ENCODE measurements at regions not wholly inside any gene's neighbourhood (a gene's known extent, or its start where the extent isn't known, plus 50 kb on each side); places are given as distances from the start of the nearest gene placed in this dataset.
"Not testable (repeated sequence)": the region's sequence is repeated elsewhere in the genome, so short reads cannot be mapped to it uniquely, and the experiment has no call there.

DNA sequence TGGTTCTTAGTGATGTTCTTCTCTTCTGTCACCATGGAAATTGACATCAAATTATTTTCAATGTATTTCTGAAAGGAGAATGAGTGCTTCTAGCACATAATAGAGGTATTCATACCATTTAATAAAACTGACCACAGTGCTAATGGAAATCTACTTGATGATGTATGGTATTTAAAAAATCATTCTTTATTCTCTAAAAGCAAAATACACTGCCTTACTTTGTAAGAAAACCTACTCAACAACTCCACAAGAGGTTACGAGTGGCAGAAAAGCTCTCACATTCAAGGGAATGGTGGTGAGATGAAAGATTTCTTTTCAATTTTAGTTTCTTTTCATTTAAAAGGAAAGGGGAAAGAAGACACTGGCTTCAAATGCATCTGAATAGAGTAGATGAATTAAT, 382.3 kb upstream of the CHST9 start:
- no peak for FAIRE-seq

DNA sequence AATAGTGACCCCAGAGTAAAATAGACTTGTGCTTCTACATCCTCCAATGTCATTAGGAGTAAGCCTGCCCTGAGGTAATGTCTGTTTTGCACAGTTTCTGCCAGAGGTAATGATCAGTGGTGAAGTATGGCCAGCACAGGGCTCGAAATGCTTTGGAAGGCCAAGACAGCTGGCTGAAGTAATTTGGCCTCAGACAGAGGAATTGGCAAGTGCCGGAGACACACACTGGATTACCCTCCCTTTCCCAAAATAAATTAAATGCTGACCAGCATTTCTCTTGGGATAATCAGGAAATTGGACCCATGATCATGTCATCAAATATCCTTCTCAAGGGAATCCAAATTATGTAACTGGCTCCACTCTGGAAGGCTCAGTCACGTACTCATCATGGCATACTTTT, 379.0 kb upstream of the CHST9 start:
- FAIRE-seq, result no peak

DNA sequence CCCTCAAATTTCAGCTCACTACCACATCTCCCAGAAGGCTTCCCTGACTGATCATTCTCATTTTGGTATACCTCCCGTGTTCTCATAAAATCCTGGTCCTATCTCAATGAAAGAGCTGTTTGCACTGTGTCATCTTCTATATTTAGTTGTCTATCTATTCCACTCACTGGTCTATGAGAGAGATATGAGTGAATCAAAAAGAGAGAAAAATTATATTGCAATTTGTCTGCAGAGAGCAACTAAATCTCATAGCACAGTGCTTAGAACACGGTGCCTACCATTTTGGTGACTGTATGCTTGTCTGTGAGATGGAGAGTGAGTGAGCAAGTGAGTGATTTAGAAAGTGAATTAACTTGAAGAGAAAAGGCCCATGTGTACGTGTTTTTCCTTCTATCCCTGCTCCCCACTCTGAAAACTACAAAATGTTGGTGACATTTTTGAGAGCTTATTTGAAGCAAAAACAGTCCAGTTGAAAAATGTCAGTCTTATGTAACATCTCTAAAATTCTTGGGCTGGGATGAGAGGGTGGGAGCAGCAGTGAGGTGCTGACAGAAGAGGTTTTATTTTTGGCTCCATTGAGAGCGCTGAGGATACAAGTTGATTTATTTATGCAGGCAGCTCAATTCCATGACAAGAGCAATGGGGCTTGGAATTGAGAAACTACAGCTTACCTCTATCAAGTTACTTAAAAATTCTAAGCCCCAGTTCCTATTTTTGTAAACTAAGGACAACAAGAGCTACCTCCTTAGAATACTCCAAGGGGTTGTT, 373.5 kb upstream of the CHST9 start:
- no peak for FAIRE-seq

DNA sequence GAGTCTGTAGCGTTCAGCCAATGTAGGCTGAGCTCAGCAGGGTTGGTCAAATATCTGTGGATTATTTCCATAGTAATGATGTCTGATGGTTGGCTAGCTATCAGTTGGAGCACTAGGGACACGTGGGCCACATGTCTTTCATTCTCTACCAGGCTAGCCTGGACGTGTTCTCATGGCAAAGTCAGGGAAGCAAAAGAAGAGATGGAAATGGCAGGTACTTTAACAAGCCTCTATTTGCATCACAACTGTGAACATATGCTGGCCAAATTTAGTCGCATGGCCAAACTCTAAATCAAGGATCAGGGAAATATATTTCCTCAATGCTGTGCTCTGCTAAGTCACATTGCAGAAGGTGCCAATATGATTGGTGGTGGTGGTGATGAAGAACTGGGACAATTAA, 371.6 kb upstream of the CHST9 start:
- no peak for FAIRE-seq

DNA sequence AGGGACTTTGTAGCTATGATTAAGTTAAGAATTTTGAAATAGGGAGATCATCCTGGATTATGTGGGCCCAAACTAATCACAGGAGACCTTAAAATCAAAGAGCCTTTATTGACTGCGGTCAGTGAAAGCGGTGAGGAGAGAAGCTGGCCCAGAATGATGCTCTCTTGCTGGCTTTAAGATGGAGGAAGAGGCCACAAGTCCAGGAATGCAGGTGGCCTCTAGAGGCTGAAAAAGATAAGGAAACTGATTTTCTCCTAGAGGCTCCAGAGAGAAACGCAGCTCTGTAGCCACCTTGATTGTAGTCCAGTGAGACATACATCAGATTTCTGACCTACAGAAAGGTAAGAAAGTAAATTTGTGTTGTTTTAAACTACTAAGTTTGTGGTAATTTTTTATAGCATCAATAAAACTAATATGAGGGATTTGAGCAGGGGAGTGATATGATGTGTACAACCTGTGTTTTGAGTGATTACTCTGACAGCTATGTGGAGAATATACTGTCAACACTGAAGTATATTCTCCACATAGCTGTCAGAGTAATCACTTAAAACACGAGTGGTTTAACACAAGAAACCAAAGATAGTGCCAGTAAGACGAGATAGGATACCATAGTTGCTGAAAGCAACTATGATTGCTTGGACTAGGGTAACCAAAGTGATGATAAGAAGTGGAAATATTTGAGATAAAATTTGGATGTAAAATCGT, 364.4 kb upstream of the CHST9 start:
- FAIRE-seq, result no peak

DNA sequence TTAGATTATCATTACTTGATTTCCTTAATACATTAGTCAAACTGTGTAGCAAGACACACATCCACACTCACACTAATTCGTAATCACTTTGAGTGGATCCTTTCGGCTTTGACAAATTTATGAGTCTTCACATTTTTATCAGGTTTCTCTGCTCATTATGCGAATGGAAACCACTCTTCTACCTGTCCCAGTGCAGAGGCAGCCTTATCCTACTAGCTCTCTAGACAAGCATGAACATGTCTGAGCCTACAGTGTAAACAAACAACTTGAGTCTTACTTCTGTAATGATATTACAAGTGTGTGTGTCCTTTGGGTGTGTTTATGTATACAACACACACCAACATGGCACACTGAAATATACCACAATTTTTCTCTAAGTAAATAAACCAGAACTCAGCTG, 361.9 kb upstream of the CHST9 start:
- FAIRE-seq, result no peak

DNA sequence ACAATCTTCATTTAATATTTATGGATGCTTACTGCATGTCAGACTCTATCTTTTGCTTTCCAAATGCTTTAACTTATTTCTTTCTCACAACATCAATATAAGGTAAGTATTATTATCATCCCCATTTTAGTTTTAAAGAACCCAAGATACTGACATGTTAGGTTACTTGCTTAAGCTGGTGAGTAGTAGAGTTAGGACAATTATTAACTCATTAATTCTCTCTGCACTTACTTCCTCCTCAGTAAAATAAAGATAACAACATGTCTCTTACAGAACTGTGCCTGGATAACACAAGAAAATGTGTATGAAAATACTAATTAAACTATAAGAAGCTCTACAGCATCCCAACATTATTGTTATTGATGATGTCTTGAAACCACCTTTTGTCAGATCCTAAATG, 359.1 kb upstream of the CHST9 start:
- FAIRE-seq, result no peak

DNA sequence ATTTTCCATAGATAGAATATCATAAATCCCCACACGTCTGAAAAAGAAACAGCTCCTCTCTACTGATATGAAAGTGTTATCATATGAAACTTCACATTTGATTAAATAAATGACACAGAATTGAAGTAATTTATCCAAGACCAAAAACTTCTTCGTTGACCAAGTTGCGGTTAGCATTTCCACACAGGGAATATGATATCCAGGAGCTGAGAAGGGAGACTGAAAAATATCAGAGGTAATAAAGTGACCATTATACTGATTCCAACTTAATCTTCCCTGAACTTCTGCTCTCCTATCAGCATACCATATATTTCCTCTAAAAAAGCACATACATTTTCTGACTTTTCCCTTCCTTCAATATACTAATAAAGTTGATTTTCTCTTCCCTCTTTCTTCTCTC, 356.2 kb upstream of the CHST9 start:
- FAIRE-seq, result no peak

DNA sequence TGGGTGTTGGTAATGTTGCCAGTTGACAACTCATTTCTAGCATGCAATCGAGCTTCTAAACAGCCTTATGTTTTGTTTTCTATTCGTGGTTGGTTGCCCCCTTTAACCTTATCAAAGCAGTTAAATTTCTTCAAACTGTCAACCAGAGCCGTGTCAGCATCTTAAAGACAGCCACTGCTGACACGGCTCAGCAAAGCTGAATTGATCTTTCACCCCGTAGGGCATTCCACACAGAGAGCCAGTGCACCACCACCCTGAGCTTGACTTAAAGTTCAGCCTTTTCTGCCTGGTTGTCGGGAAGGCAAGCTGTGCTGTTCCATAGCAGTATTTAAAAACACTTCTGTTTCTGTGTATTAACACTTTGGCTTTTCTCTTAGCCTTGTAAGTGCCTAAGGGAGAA, 355.0 kb upstream of the CHST9 start:
- no peak for FAIRE-seq

DNA sequence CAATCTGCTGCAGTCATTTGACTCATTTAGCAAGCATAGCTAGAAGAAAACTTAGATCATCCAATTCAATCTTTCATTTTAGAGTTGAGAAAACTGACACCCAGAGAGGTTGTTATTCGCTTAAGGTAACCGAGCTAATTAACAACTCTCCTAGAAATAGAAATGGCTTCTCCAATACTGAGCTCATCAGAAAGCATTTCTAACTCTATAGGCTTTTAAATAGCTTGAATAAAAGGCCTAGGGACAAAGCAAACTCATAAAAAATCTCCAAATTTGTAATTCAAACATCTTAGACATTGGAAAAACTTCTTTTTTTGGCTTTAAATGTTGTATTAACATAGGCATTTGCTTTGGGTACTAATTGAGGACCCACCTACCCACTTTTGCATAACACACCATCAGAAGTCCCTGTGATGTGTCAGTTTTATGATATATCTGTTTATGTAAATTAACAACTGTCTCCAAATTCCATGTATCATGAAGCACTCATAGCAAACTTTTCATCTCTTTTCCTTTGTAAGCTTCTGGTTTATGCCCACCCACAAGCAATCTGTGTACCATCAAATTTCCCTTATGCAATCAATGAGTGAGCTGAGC, 343.9 kb upstream of the CHST9 start:
- no peak for FAIRE-seq

DNA sequence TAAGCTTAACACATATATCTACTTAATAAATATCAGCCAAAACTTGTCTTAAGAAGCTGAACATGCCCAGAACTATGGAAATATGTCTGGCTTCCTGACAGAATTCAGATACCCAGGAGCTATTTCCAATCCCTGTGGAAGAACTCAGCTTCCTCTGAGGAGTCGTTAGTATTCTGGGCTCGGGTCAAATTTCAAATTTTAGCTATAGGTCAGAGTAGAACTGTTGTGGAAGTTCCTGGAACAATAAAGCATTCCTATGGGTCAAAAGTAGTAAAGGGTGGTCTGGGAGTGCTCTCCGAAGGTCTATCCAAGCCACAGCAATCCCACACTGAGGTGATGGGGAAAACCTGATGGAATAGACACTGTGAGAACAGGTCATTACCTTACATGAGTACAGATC, 342.7 kb upstream of the CHST9 start:
- FAIRE-seq, result no peak

DNA sequence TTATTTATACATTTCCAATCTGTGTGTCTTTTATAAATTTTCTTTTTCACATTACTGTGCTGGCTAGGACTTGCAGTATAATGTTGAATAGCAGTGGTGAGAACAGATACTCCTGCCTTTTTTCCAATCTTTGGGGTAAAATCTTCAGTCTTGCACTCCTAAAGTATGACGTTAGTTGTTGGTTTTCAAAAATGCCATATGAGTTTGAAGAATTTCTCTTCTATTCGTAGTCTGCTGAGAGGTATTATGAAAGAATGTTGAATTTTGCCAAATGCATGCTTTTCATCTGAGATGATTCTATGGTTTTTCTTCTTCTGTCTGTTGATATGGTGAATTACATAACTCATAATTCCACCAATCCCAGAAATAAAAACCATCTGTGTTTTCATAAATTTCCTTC, 335.3 kb upstream of the CHST9 start:
- no peak for FAIRE-seq

DNA sequence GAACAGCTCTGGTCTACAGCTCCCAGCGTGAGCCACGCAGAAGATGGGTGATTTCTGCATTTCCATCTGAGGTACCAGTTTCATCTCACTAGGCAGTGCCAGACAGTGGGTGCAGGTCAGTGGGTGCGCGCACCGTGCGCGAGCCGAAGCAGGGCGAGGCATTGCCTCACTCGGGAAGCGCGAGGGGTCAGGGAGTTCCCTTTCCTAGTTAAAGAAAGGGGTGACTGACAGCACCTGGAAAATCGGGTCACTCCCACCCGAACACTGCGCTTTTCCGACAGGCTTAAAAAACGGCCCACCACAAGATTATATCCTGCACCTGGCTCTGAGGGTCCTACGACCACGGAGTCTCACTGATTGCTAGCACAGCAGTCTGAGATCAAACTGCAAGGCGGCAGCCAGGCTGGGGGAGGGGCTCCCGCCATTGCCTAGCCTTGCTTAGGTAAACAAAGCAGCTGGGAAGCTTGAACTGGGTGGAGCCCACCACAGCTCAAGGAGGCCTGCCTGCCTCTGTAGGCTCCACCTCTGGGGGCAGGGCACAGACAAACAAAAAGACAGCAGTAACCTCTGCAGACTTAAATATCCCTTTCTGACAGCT, 325.0 kb upstream of the CHST9 start:
- FAIRE-seq, result not testable (repeated sequence)

DNA sequence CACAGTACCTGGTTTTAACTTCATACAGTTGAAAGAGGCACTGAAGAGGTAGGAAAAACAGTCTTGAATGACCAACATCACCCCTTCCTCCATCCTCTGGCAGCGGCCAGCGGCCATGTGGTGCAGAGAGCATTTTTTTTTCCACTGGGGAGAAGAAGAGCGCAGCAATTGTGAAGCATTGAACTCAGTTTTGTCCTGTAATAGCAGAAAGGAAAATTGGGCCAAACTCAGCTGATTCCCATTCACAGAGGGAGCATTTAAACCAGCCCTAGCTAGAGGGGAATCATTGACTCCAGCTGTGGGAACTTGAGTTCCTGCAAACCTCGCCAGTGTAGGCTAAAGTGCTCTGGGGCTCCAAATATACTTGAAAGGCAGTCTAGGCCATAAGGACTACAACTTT, 316.6 kb upstream of the CHST9 start:
- FAIRE-seq, result no peak

DNA sequence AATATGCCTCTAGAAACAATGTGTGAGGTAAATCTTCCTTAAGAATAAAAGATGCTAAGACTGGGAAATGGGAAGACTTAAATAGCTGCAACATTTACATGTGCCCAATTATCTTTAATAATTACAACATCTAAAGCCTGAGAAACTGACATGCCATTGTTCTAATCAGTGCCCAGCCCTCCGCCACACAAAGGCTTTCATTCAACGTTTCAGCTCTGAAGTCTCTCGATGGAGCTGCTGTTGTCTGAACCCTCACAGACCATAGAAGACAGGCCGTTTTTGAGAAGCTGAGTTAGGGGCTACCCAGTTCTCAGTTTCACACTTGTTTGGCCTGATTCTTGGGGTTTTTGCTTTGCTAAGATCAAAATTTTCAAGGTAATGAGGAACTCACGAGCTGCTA, 315.4 kb upstream of the CHST9 start:
- FAIRE-seq, result no peak

DNA sequence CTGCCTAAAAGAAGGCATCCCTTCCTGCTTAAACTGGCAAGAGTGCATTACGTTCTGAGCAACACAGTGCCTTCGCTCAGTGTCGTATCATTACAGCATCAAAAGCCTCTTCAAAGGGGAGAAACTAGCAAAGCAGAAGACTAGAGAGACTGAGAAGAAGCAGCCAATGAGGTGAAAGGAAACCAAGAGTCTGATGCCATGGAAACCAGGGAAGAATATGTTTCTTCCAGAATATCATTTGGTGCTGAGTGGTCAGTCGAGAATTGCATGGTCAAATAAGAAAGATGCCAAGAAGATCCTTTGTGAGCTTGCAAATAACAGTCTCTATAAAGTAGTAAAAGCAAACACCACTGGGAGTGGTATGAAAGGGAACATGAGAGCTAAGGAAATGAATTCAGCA, 312.1 kb upstream of the CHST9 start:
- FAIRE-seq, result no peak

DNA sequence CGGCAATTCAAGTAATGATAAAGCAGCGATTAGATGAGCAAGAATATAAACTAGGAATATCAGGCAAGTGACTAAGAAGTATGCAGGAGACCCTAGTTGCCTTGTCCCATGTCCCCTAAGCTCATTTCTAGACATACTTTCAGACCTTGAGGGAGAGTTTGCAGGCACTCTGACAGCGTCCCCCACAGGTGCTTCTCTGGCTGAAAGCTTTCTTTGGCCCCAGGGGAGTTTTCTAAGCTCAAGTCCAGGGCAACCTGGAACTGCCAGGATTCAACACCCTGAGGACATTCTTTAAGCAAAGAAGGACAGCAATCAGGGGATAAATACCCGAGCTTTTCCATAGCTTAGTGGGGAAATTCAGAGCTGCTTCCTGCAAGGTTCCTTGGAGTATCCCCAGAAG, 308.1 kb upstream of the CHST9 start:
- no peak for FAIRE-seq

DNA sequence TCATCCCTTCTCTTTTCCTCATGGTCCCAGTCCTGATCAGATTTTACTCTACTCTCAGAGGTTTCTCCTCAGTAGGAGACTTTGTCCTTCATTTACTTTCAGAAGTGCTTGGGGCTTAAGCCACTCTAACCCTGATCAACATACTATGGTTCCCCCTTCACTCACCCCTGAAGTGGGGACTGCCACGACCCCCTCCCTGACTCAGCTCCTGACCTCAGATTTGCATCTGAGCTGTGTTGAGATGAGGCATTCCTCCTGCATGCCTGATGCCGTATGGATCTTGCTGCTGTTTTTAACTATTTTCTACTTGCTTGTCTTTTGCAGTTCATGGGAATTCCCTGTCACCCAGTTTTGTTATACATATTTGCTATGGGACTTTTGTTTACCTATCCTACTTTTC, 306.7 kb upstream of the CHST9 start:
- no peak for FAIRE-seq

DNA sequence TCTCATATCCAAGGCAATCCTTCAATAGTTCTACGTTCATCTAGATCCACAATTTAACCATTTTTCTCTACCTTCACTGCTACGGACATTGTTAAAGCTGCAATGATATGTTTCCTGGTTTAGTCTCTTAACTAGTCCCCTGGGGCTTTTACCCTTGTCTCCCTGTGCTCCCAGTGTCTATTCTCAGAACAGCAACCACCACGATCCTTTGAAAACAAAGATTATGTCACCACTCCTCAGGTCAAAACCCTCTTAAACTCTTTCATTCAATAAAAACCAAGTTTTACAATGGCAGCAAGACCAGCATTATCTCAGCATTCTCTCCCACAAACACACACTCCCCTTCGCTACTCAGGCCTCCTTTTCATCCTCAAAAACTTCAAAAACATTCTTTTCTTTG, 298.2 kb upstream of the CHST9 start:
- no peak for FAIRE-seq

DNA sequence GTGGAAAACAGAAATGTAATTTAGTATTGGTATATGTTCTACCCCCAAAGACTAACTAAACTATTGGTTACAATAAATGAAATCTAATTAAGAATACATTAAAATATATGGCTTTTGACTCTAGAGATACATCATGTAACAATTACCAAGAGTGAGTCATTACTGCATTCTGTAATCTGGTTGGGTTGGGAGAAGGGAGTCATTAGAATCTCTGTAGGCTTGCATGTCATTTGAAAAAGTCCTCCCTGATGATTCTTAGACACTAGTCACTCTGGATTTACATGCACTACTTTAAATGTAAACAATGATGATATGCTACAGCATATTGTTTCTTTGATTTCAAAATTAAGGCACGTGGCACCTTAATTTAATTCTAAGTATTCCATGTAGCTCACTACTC, 293.4 kb upstream of the CHST9 start:
- no peak for FAIRE-seq

DNA sequence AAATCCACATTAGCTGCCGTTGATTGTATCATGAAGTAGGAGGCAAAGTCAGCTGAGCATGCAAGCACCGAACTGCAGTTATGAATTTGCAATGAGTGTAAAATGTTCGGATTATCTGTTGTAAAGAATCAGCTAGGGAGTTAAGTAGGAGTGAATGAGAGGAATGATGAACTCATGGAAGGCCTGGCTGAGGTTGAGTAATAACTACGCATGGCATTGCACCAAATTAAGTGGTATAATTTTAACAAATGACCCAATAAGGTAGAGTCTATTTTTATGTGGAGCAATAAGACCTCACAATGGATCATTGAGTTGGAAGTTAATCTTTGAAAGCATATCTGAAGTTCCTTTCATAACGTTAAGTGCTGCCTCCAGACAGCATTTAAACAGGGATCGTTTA, 288.2 kb upstream of the CHST9 start:
- FAIRE-seq, result no peak

DNA sequence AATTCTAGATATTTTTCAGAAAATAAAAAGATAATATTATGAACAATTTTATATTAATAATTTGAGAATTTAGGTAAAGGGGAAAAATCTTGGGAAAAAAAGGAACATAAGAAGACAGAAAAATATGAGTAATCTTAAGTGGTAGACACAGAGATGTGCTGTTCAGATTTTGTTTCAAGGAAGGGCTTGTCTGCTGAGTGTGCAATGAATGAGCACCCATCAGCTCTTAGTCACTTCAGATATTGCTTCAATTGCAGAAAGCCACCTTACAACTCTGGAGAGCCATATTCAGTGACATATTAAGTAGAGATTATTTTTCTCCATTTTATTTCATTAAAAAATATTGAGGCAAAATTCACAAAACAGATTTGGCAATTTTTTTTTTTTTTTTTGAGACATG, 282.0 kb upstream of the CHST9 start:
- no peak for FAIRE-seq

DNA sequence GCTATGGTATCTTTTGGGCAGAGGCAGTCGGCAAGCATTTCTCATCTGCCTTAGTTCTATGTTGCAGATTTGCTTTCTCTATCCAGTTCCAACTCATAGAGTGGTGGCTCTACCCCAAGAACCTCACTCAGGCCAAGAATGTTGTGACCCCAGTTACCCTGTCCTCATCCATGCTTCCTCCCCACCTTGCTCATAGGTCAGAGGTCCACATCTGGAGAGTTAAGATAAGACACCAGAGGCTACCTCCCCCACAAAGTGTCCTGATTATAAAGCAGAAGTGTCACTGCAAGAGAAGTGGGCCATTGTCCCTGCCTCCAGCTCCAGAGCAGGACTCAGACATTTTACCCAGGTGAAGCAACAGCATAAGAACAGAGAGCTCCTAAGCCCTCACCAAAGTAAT, 276.8 kb upstream of the CHST9 start:
- no peak for FAIRE-seq

DNA sequence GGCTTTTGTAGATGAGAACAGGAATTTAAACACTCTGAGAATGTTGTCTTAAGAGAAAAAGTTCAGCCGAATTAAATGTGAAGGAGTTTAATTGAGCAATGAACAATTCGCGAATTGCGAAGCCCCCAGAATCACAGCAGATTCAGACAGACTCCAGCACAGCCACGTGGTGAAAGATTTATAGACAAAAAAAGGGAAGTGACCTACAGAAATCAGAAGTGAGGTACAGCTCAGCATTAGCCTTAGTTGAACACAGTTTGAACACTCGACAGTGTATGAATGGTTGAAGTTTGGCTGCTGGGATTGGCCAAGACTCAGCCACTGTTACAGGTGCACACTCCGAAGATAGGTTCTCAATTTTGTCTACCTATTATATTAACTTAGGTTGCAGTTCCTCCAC, 264.0 kb upstream of the CHST9 start:
- no peak for FAIRE-seq
